ENCODE measurements at regions not wholly inside any gene's neighbourhood (a gene's known extent, or its start where the extent isn't known, plus 50 kb on each side); places are given as distances from the start of the nearest gene placed in this dataset.

GRCh38 chr7:119596651-119597050 lies 676.3 kb upstream of the KCND2 start (continued):
- TF ChIP-seq, protein P1, sequence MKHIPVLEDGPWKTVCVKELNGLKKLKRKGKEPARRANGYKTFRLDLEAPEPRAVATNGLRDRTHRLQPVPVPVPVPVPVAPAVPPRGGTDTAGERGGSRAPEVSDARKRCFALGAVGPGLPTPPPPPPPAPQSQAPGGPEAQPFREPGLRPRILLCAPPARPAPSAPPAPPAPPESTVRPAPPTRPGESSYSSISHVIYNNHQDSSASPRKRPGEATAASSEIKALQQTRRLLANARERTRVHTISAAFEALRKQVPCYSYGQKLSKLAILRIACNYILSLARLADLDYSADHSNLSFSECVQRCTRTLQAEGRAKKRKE (CRISPR knock-in tag; IDR thresholded peaks at IDR 0.05; ENCODE audit: low read depth), result no peak
- no peak for TF ChIP-seq POLR2AphosphoS2 (conservative IDR thresholded peaks at IDR 0.05; ENCODE audit: low read length)

DNA sequence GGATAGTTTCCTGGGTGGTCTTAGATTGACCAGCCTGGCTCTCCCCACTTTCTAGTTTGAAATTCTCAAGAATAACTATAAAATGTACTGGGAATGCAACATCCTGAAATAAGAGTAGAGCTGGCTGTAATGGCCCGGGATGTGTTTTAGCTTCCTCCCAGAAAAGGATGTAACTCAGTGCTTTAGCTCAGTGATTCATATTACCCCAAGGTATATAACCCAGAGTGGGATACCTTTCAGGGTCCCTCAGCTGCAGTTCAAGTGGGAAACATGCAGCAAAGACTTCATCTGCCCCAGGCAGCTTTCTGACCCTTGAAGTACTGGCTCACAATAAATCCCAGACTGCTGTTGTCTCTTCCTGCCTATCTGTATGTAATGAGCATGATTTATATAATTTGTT lies 666.7 kb upstream of the KCND2 start:
- TF ChIP-seq NPAS2 (CRISPR knock-in tag; IDR thresholded peaks at IDR 0.05; ENCODE audit: borderline replicate concordance) (no peak), POLR2AphosphoS2 (conservative IDR thresholded peaks at IDR 0.05; ENCODE audit: low read length) (no peak), JUNB (IDR thresholded peaks at IDR 0.05) (no peak), PBX3 (IDR thresholded peaks at IDR 0.05) (no peak), CBX8 (IDR thresholded peaks at IDR 0.05) (no peak), GATA3 (IDR thresholded peaks at IDR 0.05; ENCODE audit: borderline replicate concordance) (no peak)
- TF ChIP-seq, protein P2, sequence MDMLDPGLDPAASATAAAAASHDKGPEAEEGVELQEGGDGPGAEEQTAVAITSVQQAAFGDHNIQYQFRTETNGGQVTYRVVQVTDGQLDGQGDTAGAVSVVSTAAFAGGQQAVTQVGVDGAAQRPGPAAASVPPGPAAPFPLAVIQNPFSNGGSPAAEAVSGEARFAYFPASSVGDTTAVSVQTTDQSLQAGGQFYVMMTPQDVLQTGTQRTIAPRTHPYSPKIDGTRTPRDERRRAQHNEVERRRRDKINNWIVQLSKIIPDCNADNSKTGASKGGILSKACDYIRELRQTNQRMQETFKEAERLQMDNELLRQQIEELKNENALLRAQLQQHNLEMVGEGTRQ (IDR thresholded peaks at IDR 0.05), result no peak
- TF ChIP-seq, protein P3, sequence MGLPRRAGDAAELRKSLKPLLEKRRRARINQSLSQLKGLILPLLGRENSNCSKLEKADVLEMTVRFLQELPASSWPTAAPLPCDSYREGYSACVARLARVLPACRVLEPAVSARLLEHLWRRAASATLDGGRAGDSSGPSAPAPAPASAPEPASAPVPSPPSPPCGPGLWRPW (IDR thresholded peaks at IDR 0.05), result no peak
- H3K4me2 ChIP-seq, result no peak overlapping the region
- H3K27ac ChIP-seq, result no peak overlapping the region
- no peaks in the 10 kb centered on the region for H3K4me1 ChIP-seq
- FAIRE-seq (no peak), ATAC-seq (no peak), DNase-seq (ENCODE audit: low read depth in 1 of 2, low spot score in 1 of 2) (no peak)
- H3K4me3 ChIP-seq, result no peak overlapping the region
- POLR2A ChIA-PET, result no interaction called here
- CTCF ChIA-PET, result no interaction called here
- 0% methylated on average over 1 of the region's 1 CpG for WGBS (ENCODE audit: missing lambda C conversion rate)
- no peaks in the 10 kb centered on the region for H3K9me3 ChIP-seq

- FAIRE-seq, result no peak
- Histone ChIP-seq H3K9me3 (no peaks in the 10 kb centered on the region), H3K27ac (no peak overlapping the region), H3K4me3 (no peak overlapping the region), H3K4me1 (no peaks in the 10 kb centered on the region), H3K4me2 (no peak overlapping the region)
- ATAC-seq, result no peak
- ChIA-PET CTCF (no interaction called here), POLR2A (no interaction called here)
- no peak for TF ChIP-seq HDAC2 (IDR thresholded peaks at IDR 0.05)
- TF ChIP-seq, protein P1 (CRISPR knock-in tag; IDR thresholded peaks at IDR 0.05; ENCODE audit: low read depth), result no peak
- TF ChIP-seq ESRRA (IDR thresholded peaks at IDR 0.05; ENCODE audit: borderline replicate concordance, low read length), result no peak
- no peak for TF ChIP-seq RARB (CRISPR knock-in tag; IDR thresholded peaks at IDR 0.05)
- no peak for TF ChIP-seq CTCF (IDR thresholded peaks at IDR 0.05)
- TF ChIP-seq RAD21 (conservative IDR thresholded peaks at IDR 0.05 in 1 of 2, IDR thresholded peaks at IDR 0.05 in 1 of 2), result no peak
- TF ChIP-seq RNF2 (IDR thresholded peaks at IDR 0.05; ENCODE audit: borderline replicate concordance, low read depth), result no peak
- TF ChIP-seq CHD4 (IDR thresholded peaks at IDR 0.05; ENCODE audit: borderline replicate concordance), result no peak
- TF ChIP-seq, protein P3 (IDR thresholded peaks at IDR 0.05), result no peak
- no peak for TF ChIP-seq NPAS2 (CRISPR knock-in tag; IDR thresholded peaks at IDR 0.05; ENCODE audit: borderline replicate concordance)
- TF ChIP-seq CBX2 (IDR thresholded peaks at IDR 0.05; ENCODE audit: borderline replicate concordance, low read depth), result no peak
- TF ChIP-seq MAFK (IDR thresholded peaks at IDR 0.05; ENCODE audit: partially characterized antibody), result no peak
- TF ChIP-seq BHLHE40 (IDR thresholded peaks at IDR 0.05; ENCODE audit: low read depth, low read length), result no peak
- no peak for TF ChIP-seq ZFP36 (IDR thresholded peaks at IDR 0.05; ENCODE audit: borderline replicate concordance, partially characterized antibody)
- TF ChIP-seq CEBPB (IDR thresholded peaks at IDR 0.05), result no peak
- TF ChIP-seq POLR2AphosphoS2 (conservative IDR thresholded peaks at IDR 0.05; ENCODE audit: low read length), result no peak
- no peak for TF ChIP-seq MYC (IDR thresholded peaks at IDR 0.05; ENCODE audit: borderline replicate concordance, low read length)
- TF ChIP-seq TFCP2L1 (CRISPR knock-in tag; IDR thresholded peaks at IDR 0.05), result no peak
- TF ChIP-seq SMC3 (IDR thresholded peaks at IDR 0.05), result no peak
- no peak for DNase-seq (ENCODE audit: low read depth in 1 of 2, low spot score in 1 of 2)
- 10% methylated on average over 4 of the region's 4 CpGs for whole genome bisulfite sequencing (ENCODE audit: missing lambda C conversion rate)
Measured at GRCh38 chr7:119620769-119621168, 652.2 kb upstream of the KCND2 start.
